Activated CD4-positive, alpha-beta T cell treated with anti-CD3 and anti-CD28 coated beads for 48 hours (primary cell): ENCODE measurements at regions not wholly inside any gene's neighbourhood (a gene's known extent, or its start where the extent isn't known, plus 50 kb on each side); places are given as distances from the start of the nearest gene placed in this dataset.
"Not testable (repeated sequence)": the region's sequence is repeated elsewhere in the genome, so short reads cannot be mapped to it uniquely, and the experiment has no call there.

Experiments
- DNase-seq: peaks from one replicate; pipeline ENCODE4 v3.0.0-alpha.2; 2020

GRCh38 chr18:38243291-38243690 is 677.7 kb upstream of the CELF4 start:
- DNase-seq: no peak

- no peak for DNase-seq
Observed at GRCh38 chr18:38241736-38242135, 676.1 kb upstream of the CELF4 start.

GRCh38 chr18:38241216-38241615 is 675.6 kb upstream of the CELF4 start:
- no peak for DNase-seq

- DNase-seq: no peak
Observed at GRCh38 chr18:38239606-38240005, 674.0 kb upstream of the CELF4 start.

GRCh38 chr18:38237796-38238195 is 672.2 kb upstream of the CELF4 start:
- no peak for DNase-seq

GRCh38 chr18:38221476-38222100 is 656.0 kb upstream of the CELF4 start:
- no peak for DNase-seq

- no peak for DNase-seq
Observed at GRCh38 chr18:38198956-38199355, 633.4 kb upstream of the CELF4 start.

- no peak for DNase-seq
Observed at GRCh38 chr18:38198526-38198925, 632.9 kb upstream of the CELF4 start.

- DNase-seq: no peak
Observed at GRCh38 chr18:38186491-38186890, 620.9 kb upstream of the CELF4 start.

- no peak for DNase-seq
Observed at GRCh38 chr18:38174594-38174993, 609.0 kb upstream of the CELF4 start.

GRCh38 chr18:38174173-38174572 is 608.6 kb upstream of the CELF4 start:
- DNase-seq: no peak

- no peak for DNase-seq
Observed at GRCh38 chr18:38170845-38171244, 605.2 kb upstream of the CELF4 start.

GRCh38 chr18:38167623-38168022 is 602.0 kb upstream of the CELF4 start:
- DNase-seq: no peak

- DNase-seq: not testable (repeated sequence)
Observed at GRCh38 chr18:38153116-38153515, 587.5 kb upstream of the CELF4 start.

- no peak for DNase-seq
Observed at GRCh38 chr18:38116716-38117115, 551.1 kb upstream of the CELF4 start.

GRCh38 chr18:38115201-38115600 is 549.6 kb upstream of the CELF4 start:
- no peak for DNase-seq

- no peak for DNase-seq
Observed at GRCh38 chr18:38087538-38087937, 521.9 kb upstream of the CELF4 start.

- no peak for DNase-seq
Observed at GRCh38 chr18:38081516-38081915, 515.9 kb upstream of the CELF4 start.

GRCh38 chr18:38077229-38077628 is 511.6 kb upstream of the CELF4 start:
- no peak for DNase-seq

GRCh38 chr18:38076346-38077070 is 510.9 kb upstream of the CELF4 start:
- DNase-seq: no peak

GRCh38 chr18:38074298-38074876 is 508.8 kb upstream of the CELF4 start:
- DNase-seq: no peak

- no peak for DNase-seq
Observed at GRCh38 chr18:38067821-38068220, 502.2 kb upstream of the CELF4 start.

- no peak for DNase-seq
Observed at GRCh38 chr18:38067086-38067485, 501.5 kb upstream of the CELF4 start.

GRCh38 chr18:38052879-38053590 is 487.4 kb upstream of the CELF4 start:
- DNase-seq: no peak
